Glomerular visceral epithelial cell (primary cell): ENCODE measurements at regions not wholly inside any gene's neighbourhood (a gene's known extent, or its start where the extent isn't known, plus 50 kb on each side); places are given as distances from the start of the nearest gene placed in this dataset.

ENCODE experiments used
- DNase-seq: peaks from one replicate; pipeline ENCODE4 v3.0.0-alpha.2; 2016; ENCODE audit errors: extremely low spot score

DNA sequence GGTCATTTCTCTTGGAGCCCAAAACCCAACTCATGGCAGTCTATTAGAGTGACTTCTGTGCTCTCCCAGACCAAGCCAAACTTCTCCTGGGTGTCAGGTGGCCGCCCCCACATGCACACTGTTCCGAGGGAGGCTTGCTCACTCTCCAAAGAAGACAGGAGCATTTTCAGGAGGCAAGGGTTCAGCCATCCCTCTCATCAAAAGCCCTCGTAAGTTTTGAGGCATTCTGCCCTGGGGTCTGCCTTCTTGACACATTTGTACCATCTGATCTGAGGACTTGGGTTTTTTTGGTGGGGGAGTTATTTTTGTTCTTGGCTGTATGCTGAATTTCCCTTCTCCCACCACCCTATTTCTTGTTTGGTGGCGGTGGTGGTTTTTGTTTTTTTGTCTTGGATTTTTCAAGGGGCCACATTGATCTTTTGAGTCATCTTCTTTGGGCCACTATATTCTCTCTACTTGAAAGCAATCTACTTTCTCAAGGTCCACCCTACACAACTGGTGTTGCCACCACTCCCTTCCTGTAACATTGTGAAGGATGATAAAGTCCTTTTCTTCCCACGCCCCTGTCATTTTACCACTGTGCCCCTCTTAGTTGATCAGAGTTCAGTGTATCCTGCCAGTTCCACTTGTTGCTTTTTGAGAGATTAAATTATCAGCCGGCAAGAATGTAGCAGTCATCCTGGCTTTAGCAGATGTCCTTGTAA lies 255.8 kb downstream of the CYP26B1 start:
- DNase-seq = no peak

DNA sequence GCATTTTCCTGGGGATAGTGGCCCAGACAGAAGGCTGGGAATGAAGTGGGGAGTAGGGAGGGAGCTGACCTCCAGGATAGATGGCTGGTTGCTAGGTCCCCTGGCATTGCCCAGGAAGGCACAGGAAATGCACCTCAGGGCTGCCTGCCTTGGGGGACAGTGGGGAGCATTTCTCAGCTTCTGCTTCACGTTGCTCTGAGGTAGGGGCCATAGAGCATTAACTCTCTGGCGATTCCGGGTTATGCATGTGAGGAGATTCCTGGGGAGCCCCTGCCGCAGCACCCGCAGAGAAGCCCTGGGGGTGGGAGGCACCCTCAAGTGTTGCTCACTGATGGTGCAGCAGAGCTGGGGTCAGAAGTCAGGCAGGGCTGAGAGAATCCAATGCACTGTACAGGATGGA lies 256.5 kb downstream of the CYP26B1 start:
- no peak for DNase-seq

DNA sequence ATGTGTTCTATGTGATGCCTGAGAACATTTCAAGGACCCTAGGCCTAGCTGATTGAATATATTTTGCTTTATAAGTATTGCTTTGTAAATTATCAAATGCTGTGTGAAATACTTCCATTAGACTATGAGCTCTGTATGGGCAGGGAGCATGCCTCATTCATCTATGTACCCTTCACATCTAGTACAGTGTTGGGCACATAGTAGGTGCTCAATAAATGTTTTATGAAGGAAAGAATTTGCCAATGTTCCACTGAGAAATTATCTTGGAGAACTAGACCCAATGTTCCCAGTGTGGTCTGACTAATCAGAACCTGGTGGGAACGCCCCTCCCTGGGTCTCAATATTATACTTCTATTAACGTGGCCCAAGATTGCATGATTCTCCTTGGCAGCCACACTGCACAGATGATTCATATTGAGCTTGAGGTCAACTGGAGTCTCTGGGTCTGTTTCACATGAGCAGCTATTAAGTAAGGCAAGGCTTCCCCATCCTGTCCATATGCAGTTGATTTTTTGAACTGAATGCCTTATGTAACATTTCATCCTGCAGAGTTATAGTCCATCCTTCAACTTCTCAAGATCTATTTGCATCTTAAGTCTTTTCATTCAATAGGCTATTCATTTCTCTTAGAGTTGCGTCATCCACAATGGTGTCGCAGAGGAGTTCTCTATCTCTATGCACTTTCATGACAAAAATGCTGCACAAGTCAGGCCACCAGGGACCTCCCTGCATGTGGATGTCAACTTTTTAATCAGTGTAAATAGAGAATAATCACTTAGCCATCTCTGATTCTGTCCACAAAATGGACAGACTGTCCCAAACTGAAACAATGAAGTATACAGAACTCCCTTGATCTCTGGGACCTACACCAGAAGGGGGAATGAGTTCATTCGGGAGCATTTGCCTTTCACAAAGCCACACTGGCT lies 257.6 kb downstream of the CYP26B1 start:
- peak; percentile 67 for DNase-seq

DNA sequence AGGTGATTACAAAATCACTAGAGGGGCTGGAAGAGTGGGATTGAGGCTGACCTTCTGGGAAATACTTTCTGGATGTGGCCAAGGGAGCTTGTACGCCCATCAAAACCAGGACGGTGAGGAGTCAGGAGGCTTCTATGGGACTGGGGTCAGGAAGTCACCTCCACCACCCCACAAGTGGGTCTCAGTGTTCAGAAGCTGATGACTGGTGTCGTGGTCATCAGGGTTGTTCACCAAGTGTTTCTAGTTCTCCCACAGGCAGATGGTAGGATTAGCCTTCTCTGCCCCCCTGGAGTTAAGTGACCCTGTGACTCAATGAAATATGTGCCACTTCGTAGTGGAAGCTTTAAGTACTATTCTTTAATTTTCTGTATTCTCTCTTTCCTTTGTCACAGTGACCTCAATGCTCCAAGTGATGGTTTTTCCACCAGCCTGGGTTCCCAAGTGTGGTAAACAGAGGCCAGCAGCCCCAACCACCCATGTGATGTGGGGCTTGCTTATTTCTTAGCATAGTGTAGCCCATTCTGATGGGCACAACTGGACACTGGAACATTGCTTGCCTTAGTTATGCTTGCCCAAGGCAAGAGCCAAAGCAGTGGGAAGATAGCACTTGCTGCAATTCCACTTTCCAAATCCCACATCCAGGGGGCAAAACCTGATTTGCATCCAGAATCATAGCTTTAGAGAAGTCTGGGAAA lies 258.8 kb downstream of the CYP26B1 start:
- peak; percentile 12 for DNase-seq

GRCh38 chr2:71887196-71887595 lies 260.5 kb downstream of the CYP26B1 start:
- no peak for DNase-seq

GRCh38 chr2:71886241-71886640 lies 261.4 kb downstream of the CYP26B1 start:
- DNase-seq = no peak

DNA sequence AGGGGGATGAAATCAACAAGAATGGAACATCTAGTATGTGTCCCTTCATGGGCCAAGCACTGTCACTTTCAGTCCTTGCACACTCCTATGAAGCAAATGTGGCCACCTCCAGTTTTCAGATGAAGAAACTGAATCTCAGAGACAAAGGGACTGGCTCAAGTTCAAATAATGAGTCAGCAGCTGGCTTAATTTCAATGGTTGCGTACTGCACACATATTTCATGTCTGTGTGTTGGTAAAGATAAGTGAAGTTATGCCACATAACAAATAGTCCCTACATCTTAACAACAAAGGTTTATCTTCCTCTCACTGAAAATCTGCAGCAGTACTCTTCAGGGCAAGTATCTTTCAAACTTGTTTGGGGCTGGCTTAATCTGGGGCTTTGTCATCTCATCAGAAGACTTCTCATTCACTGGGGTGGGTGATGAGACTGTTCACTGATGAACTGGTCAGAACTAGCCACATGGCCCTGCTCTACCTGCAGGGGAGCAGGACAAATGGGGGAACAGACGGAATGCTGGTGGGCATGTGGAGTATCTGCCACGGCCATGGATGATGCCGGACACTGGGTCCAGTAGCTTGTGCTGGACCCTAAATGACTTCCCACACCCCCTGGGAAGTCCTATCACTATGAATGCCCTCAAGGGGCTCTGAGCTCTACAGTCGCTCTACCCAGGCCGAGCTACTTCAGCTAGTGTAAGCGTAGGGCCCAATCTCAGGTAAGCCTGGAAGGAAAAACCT lies 263.2 kb downstream of the CYP26B1 start:
- DNase-seq = peak; percentile 47

- peak; percentile 93 for DNase-seq
Measured at GRCh38 chr2:71882949-71883472, 264.7 kb downstream of the CYP26B1 start.

- DNase-seq = no peak
Measured at GRCh38 chr2:71882236-71882946, 265.3 kb downstream of the CYP26B1 start.

DNA sequence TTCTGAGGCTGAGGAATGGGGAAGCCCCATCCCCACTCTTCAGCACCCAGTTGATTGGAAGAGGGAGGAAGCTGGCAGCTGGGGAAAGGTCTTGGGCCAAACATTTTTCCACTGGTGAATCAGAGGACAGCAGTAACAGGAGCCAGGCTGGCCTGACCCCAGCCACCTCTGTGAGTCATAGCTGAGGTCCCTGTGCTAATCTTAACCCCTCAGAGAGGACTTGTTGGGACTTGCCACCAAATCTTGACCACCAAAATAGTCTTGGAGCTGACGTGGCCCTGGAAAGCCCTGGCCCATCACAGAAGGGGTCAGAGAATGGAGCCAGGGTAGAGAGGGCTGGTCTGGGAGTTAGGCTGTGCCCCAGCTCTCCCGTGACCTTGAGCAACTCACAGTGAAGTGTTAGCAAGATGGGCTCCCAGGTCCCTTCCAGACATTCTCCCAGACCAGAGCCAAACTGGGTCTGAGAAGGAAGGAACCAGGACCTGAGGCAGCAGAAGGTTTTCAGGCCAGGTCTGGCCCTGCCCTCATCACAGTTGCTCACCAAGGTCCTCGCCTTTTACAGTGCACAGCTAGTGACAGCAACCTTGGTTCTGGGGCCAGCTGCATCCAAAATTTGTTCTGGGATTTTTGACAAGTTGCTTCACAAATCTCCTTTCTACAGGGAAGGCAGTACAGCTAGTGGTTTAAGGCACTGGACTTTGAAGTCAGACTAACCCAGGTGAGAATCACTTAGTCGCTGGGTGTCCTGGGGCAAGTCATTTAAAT lies 266.6 kb downstream of the CYP26B1 start:
- DNase-seq = peak; percentile 73

- no peak for DNase-seq
Measured at GRCh38 chr2:71880287-71880686, 267.4 kb downstream of the CYP26B1 start.

DNA sequence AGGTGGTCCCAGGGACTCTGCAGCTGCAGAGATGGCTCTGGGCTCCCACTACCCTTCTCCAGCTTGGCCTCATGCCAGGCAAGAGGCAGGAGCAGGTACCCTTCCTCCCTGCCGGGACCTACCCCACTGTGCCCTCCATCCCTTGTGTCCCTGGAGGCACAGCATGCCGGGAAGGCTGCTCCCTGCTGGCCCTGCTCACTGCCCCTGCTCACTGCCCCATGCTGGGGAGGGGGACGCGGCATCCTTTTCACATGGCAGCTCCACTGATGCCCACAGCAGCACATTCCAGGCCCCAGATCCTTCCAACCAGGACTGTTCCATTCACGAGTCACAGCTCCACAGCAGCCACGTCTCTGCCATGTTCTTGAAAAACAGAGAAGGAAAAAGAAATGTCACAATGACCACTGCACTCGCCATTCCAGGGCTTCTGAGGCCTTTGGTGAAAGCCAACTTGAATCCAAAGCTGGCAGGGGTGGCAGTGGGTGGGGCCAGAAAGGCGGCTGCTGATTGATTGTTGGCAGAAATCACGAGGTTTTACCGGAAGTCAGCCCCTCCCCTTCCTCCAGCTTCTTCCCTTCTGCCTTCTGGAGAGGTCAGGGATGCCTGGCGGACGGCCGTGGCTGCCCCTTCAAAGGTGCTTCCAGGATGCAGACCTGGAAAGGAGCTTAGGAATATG lies 268.0 kb downstream of the CYP26B1 start:
- DNase-seq = no peak

DNA sequence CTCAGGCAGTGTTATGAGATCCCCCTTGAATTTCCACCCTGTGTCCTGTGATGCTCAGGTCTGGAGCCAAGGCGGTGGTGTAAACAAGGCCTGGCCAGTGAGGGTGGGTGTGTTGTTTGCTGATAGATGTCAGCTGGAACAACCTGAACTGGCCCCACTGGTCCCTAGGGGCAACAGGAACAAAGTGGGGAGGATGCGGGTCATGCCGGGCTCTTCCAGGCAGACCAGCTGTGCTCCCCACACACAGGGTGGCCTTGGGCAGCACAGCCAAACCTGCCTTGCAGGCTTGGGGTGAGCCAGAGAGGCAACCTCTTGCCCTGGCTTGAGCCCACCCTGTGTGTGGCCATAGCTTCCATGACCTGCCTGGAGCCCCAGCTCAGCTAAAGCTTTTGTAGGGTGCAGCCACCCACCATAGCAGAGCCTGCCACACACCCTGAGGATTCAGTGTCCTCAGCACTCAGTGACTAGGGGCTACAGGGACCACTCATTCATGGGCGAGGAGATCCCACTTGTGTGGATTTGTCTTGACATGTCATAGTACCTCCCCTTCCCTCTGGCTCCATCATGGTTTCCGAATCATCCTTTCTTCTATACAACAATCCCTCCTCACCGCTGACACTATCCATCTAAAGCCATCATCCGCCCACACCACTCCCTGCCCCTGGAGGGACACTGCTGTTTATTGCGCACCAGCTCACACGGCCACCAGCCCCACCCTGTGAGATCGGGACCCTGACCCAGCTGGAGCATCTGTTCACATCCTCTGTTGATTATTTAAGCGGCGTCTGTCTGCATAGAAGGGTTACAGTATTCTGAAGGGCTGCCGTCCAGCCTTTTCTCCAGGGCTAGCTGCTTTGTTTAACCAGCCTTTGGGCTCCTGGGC lies 268.8 kb downstream of the CYP26B1 start:
- no peak for DNase-seq

GRCh38 chr2:71877636-71878035 lies 270.0 kb downstream of the CYP26B1 start:
- DNase-seq = no peak

- DNase-seq = no peak
Measured at GRCh38 chr2:71876542-71877451, 270.9 kb downstream of the CYP26B1 start.

DNA sequence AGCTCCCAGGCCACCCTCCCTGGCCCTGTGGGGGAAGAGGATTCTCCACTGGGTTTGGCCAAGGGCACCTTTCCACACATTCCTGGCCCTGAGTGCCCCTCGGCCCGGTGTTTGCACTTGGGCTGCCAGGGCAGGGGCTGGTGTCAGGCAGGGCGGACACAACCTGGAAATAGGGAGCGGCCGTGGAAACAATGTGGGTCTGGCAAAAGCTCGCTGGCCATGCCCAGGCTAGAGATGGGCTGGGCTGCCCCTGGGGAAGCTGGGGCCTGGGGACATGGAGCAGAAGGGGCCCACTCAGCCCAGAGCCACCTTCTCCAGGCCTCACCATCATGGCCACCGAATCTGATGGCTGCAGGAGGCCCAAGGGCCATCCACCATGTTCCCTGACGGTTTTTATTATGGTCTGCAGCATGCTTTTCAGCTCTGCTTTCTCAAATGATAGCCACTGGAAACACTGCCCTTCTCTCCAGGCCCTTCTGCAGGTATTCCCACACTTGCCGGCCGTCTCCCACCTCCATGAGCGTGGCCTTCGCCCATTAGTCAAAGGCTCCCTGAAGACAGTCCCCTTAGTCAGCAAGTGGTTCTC lies 275.1 kb downstream of the CYP26B1 start:
- no peak for DNase-seq

DNA sequence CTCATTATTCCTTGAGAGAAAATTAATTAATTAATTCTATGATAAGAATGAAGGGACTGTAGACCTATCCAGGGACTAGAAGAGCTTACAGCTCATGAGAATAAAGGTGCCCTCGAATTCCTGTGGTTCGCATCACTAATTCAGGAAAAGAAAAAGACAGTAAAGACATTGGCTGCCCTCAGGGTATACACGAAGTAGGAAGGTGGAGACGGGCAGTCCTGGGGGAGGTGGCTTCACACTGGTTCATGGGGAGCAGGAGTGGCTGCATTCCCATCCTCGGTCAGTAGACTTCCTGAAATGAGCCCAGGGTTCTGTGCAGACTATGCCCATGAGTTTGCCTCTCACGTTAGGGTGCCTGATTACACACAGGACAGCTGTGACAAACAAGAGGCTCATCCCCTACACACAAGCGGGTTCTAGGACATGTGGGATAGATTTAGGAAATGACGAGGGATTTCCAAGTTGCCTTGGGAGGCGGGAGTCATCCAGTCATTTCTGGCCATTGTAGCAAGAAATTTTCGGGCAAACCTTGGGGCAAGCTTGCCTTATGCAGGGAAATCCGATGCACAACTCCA lies 282.2 kb downstream of the CYP26B1 start:
- DNase-seq = no peak
